OCI-LY7 (cell line): ENCODE measurements at regions not wholly inside any gene's neighbourhood (a gene's known extent, or its start where the extent isn't known, plus 50 kb on each side); places are given as distances from the start of the nearest gene placed in this dataset.

Experiments used
- BruUV-seq: library from RNA; stranded (reverse); fragments of 400-500 nt; replicated peaks from 2 replicates; lab custom pipeline; 2021; lab: Mats Ljungman, UMichigan
- CTCF ChIA-PET: fragments of 300-600 bp; sonication (Branson Sonifier 250); formaldehyde crosslinking; loops from one replicate; lab custom pipeline; 2022; ENCODE audit warnings: antibody characterized with exemption; ENCODE audit not compliant: unreplicated experiment; lab: Charles Lee
- POLR2A ChIA-PET: fragments of 300-600 bp; sonication (Branson Sonifier 250); formaldehyde crosslinking; loops from one replicate; lab custom pipeline; 2022; ENCODE audit warnings: antibody characterized with exemption; lab: Charles Lee
- DNase-seq: peaks from one replicate; pipeline ENCODE4 v3.0.0-alpha.2; 2015; ENCODE audit warnings: low spot score
- H2AFZ ChIP-seq: fragments of 200-600 bp; sonication (generic), shearing (Covaris generic); 2 replicates; pipeline ENCODE4 v1.6.1; 2014; ENCODE audit warnings: mild to moderate bottlenecking, antibody characterized with exemption, low read length, moderate library complexity
- H3K27ac ChIP-seq: fragments of 200-600 bp; sonication (generic); 2 replicates; pipeline ENCODE4 v1.5.1; 2014; ENCODE audit warnings: mixed run types, low read depth, mild to moderate bottlenecking, moderate library complexity, low read length, inconsistent platforms; ENCODE audit not compliant: poor library complexity, severe bottlenecking
- H3K36me3 ChIP-seq: fragments of 200-600 bp; sonication (generic); 2 replicates; pipeline ENCODE4 v1.6.1; 2014; ENCODE audit warnings: mild to moderate bottlenecking, antibody characterized with exemption, low read length, moderate library complexity, mixed read lengths; ENCODE audit not compliant: insufficient read depth
- H3K4me1 ChIP-seq: fragments of 200-600 bp; sonication (generic); 2 replicates; pipeline ENCODE4 v1.5.1; 2014; ENCODE audit warnings: mild to moderate bottlenecking, low read length; ENCODE audit not compliant: insufficient read depth, poor library complexity, severe bottlenecking
- H3K4me2 ChIP-seq: fragments of 200-600 bp; sonication (generic); 2 replicates; pipeline ENCODE4 v1.6.1; 2014; ENCODE audit warnings: mild to moderate bottlenecking, low read length
- H3K4me3 ChIP-seq: fragments of 200-600 bp; sonication (generic); 2 replicates; pipeline ENCODE4 v1.5.1; 2014; ENCODE audit warnings: mild to moderate bottlenecking, low read depth, low read length; ENCODE audit not compliant: poor library complexity, severe bottlenecking
- H3K79me2 ChIP-seq: fragments of 200-600 bp; sonication (generic); 2 replicates; pipeline ENCODE4 v1.6.1; 2016; ENCODE audit warnings: low read depth, mild to moderate bottlenecking, low read length, moderate library complexity, mixed read lengths; ENCODE audit not compliant: insufficient read depth
- H3K9me2 ChIP-seq: fragments of 200-600 bp; sonication (generic); 2 replicates; pipeline ENCODE4 v1.6.1; 2016; ENCODE audit warnings: mild to moderate bottlenecking, low read length, mixed read lengths; ENCODE audit not compliant: insufficient read depth
- H3K9me3 ChIP-seq: fragments of 200-600 bp; sonication (generic); 2 replicates; pipeline ENCODE4 v1.6.1; 2014; ENCODE audit warnings: mild to moderate bottlenecking, mixed run types, low read length, mixed read lengths
- H4K20me1 ChIP-seq: fragments of 200-600 bp; sonication (generic); 2 replicates; pipeline ENCODE4 v1.6.1; 2014; ENCODE audit warnings: mild to moderate bottlenecking, antibody characterized with exemption, low read length, moderate library complexity, mixed read lengths; ENCODE audit not compliant: insufficient read depth
- EZH2phosphoT487 ChIP-seq: fragments of 200-600 bp; sonication (generic); IDR thresholded peaks from 2 replicates; pipeline ENCODE4 v1.6.1; 2018; ENCODE audit warnings: low read depth, borderline replicate concordance, mild to moderate bottlenecking, mixed run types, antibody characterized with exemption, low read length, moderate library complexity, mixed read lengths
- intact Hi-C: fragments of 100-400 bp; cut with micrococcal nuclease; formaldehyde crosslinking; loops from one replicate; pipeline ENCODE4 v1.10.0; 2022; ENCODE audit not compliant: unreplicated experiment
- TF ChIP-seq, protein P1 (sequence below): fragments of 200-600 bp; sonication (generic); conservative IDR thresholded peaks from 2 replicates; pipeline ENCODE4 v1.5.1; 2014; ENCODE audit warnings: mild to moderate bottlenecking, antibody characterized with exemption, low read length, moderate library complexity, mixed read lengths

DNA sequence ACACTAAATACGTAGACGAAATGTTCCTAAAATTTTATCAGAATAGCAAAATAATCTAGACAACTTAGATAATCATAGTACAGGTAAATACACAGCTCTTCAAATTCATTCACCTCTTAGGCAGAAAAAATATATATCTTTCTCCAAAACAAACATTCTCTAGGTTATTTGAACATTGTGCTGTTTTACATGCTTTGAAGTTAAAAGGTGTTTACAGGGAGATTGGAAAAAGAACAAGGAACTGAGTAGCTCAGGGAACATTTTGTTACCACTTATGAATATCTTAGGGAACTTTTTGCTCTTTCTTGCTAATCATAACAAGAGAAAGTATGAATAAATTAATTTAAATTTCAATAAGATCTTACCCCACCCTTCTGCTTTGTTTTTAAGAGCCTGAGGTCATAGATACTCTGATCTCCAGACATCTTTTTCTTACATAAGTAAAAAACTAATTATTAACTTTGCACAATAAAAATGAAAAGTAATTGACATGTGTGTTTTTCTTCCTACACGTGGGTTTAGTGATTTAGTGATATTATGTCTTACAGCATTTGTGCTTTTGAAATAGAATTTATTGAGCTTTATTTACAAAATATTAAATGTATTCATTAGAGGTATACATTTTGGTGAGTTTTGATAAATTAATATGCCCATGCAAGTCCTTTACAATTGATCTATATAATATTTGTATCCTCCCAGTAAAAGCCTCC, 1141.4 kb upstream of the EYS start:
- intact Hi-C loops: no loop called here
- BruUV-seq: no TSS peak
- CTCF ChIA-PET: no interaction called here
- Histone ChIP-seq H3K79me2 (no peaks in the 10 kb centered on the region), H3K9me2 (no peaks in the 10 kb centered on the region), H4K20me1 (no peaks in the 10 kb centered on the region), H3K4me2 (no peak overlapping the region), H3K9me3 (no peaks in the 10 kb centered on the region), H3K4me1 (no peaks in the 10 kb centered on the region), H2AFZ (no peak overlapping the region), H3K4me3 (no peak overlapping the region), H3K36me3 (no peaks in the 10 kb centered on the region), H3K27ac (no peak overlapping the region)
- no peak for DNase-seq
- POLR2A ChIA-PET: no interaction called here
- TF ChIP-seq, protein P1, sequence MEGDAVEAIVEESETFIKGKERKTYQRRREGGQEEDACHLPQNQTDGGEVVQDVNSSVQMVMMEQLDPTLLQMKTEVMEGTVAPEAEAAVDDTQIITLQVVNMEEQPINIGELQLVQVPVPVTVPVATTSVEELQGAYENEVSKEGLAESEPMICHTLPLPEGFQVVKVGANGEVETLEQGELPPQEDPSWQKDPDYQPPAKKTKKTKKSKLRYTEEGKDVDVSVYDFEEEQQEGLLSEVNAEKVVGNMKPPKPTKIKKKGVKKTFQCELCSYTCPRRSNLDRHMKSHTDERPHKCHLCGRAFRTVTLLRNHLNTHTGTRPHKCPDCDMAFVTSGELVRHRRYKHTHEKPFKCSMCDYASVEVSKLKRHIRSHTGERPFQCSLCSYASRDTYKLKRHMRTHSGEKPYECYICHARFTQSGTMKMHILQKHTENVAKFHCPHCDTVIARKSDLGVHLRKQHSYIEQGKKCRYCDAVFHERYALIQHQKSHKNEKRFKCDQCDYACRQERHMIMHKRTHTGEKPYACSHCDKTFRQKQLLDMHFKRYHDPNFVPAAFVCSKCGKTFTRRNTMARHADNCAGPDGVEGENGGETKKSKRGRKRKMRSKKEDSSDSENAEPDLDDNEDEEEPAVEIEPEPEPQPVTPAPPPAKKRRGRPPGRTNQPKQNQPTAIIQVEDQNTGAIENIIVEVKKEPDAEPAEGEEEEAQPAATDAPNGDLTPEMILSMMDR: no peak
- no peak for TF ChIP-seq EZH2phosphoT487

DNA sequence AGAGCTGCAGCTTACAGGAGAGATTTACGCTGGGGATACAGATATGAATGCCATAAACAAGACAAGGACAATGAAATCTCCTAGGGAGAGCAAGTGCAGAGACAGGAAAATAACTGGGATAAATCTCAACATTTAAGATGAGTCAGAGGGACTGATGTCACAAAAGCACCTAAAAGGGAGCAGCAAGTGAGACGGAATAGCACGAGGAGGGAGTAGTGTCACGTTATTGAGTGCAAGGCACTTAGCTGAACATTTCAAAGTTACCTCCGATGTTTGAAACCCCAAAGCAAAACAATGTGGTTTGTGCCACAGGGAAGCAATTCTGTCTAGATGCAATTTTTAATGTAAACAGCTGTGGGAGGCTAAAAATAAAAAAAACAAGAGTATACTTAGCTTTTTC, 1131.7 kb upstream of the EYS start:
- H3K79me2 ChIP-seq: no peaks in the 10 kb centered on the region
- TF ChIP-seq, protein P1: no peak
- no peak for TF ChIP-seq EZH2phosphoT487
- ChIA-PET CTCF (no interaction called here), POLR2A (interaction anchor here (0.7 to 0.9 kb wide), 3 partner anchors 11 to 280 kb away, joined by 3 read pairs; no protein-coding TSS in a partner anchor)
- no peak overlapping the region for H3K4me3 ChIP-seq
- H3K9me2 ChIP-seq: no peaks in the 10 kb centered on the region
- no peaks in the 10 kb centered on the region for H3K9me3 ChIP-seq
- no peaks in the 10 kb centered on the region for H4K20me1 ChIP-seq
- BruUV-seq: no TSS peak
- H3K36me3 ChIP-seq: no peaks in the 10 kb centered on the region
- DNase-seq: no peak
- no peak overlapping the region for H3K27ac ChIP-seq
- H2AFZ ChIP-seq: no peak overlapping the region
- intact Hi-C loops: no loop called here
- no peak overlapping the region for H3K4me2 ChIP-seq
- no peaks in the 10 kb centered on the region for H3K4me1 ChIP-seq

DNA sequence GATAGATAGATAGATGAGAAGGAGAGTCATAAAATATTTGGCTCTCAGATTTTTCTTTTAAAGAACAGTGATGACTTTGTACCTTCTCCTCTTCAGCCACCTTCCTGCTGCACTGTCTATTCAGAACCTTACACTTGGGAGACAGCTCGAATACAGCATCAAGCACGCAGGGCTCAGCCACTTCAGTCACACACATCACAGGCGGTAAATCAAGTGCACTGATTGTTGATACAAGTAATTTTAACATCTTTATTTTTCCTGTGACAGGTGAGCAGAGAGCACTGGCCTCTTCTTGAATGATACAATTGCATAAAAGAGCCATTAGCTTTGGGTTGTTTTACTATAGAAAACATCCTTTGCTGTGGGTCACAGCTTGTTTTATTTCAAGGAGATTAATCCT, 1118.5 kb upstream of the EYS start:
- no peak overlapping the region for H2AFZ ChIP-seq
- no peaks in the 10 kb centered on the region for H3K9me2 ChIP-seq
- H3K9me3 ChIP-seq: no peaks in the 10 kb centered on the region
- ChIA-PET CTCF (no interaction called here), POLR2A (no interaction called here)
- H3K27ac ChIP-seq: no peak overlapping the region
- no peak for DNase-seq
- H3K36me3 ChIP-seq: no peaks in the 10 kb centered on the region
- H3K4me2 ChIP-seq: no peak overlapping the region
- H3K4me1 ChIP-seq: no peaks in the 10 kb centered on the region
- H4K20me1 ChIP-seq: no peaks in the 10 kb centered on the region
- H3K79me2 ChIP-seq: no peaks in the 10 kb centered on the region
- intact Hi-C loops: no loop called here
- TF ChIP-seq, protein P1: no peak
- no peak for TF ChIP-seq EZH2phosphoT487
- no peak overlapping the region for H3K4me3 ChIP-seq
- no TSS peak for BruUV-seq
